ENCODE measurements at regions not wholly inside any gene's neighbourhood (a gene's known extent, or its start where the extent isn't known, plus 50 kb on each side); places are given as distances from the start of the nearest gene placed in this dataset.
"Not testable (repeated sequence)": the region's sequence is repeated elsewhere in the genome, so short reads cannot be mapped to it uniquely, and the experiment has no call there.

- Histone ChIP-seq H3K27ac (no peak overlapping the region), H3K4me2 (ENCODE audit: low read length) (no peak overlapping the region), H3K9me3 (ENCODE audit: control insufficient read depth, low read length) (no peaks in the 10 kb centered on the region), H2AFZ (no peak overlapping the region), H3K79me2 (no peaks in the 10 kb centered on the region), H3K27me3 (ENCODE audit: control insufficient read depth, insufficient read depth, low read length) (no peaks in the 10 kb centered on the region), H3K4me1 (no peaks in the 10 kb centered on the region), H3K36me3 (ENCODE audit: control insufficient read depth, insufficient read depth, low read length) (no peaks in the 10 kb centered on the region), H3K4me3 (ENCODE audit: low read depth, low read length) (no peak overlapping the region), H3K9ac (no peak overlapping the region)
- no peak for TF ChIP-seq CTCF (IDR thresholded peaks at IDR 0.05)
Measured at GRCh38 chr5:90051756-90052155, 357.8 kb downstream of the CETN3 start.

GRCh38 chr5:90050103-90050502 lies 359.5 kb downstream of the CETN3 start:
- H3K9ac ChIP-seq = no peak overlapping the region

GRCh38 chr5:90047113-90047512 lies 362.4 kb downstream of the CETN3 start:
- Histone ChIP-seq H3K4me1 (no peaks in the 10 kb centered on the region), H3K9ac (no peak overlapping the region), H3K79me2 (no peaks in the 10 kb centered on the region), H2AFZ (no peak overlapping the region), H3K4me3 (ENCODE audit: low read depth, low read length) (no peak overlapping the region), H3K27me3 (ENCODE audit: control insufficient read depth, insufficient read depth, low read length) (no peaks in the 10 kb centered on the region), H3K9me3 (ENCODE audit: control insufficient read depth, low read length) (no peaks in the 10 kb centered on the region), H3K36me3 (ENCODE audit: control insufficient read depth, insufficient read depth, low read length) (no peaks in the 10 kb centered on the region), H3K4me2 (ENCODE audit: low read length) (no peak overlapping the region), H3K27ac (no peak overlapping the region)
- TF ChIP-seq CTCF (IDR thresholded peaks at IDR 0.05) = no peak

More at GRCh38 chr5:90050103-90050502, 359.5 kb downstream of the CETN3 start:
- no peak overlapping the region for H3K4me3 ChIP-seq (ENCODE audit: low read depth, low read length)
- H3K27me3 ChIP-seq (ENCODE audit: control insufficient read depth, insufficient read depth, low read length) = no peaks in the 10 kb centered on the region
- H3K36me3 ChIP-seq (ENCODE audit: control insufficient read depth, insufficient read depth, low read length) = no peaks in the 10 kb centered on the region
- no peak overlapping the region for H3K4me2 ChIP-seq (ENCODE audit: low read length)
- no peak overlapping the region for H2AFZ ChIP-seq
- H3K4me1 ChIP-seq = no peaks in the 10 kb centered on the region
- H3K79me2 ChIP-seq = no peaks in the 10 kb centered on the region
- TF ChIP-seq CTCF (IDR thresholded peaks at IDR 0.05) = no peak
- no peaks in the 10 kb centered on the region for H3K9me3 ChIP-seq (ENCODE audit: control insufficient read depth, low read length)
- no peak overlapping the region for H3K27ac ChIP-seq

- H3K9ac ChIP-seq; H3K4me2 ChIP-seq (ENCODE audit: low read length); H3K9me3 ChIP-seq (ENCODE audit: control insufficient read depth, low read length); H3K4me3 ChIP-seq (ENCODE audit: low read depth, low read length); H3K27ac ChIP-seq; H3K27me3 ChIP-seq (ENCODE audit: control insufficient read depth, insufficient read depth, low read length); H2AFZ ChIP-seq; H3K79me2 ChIP-seq; H3K4me1 ChIP-seq; H3K36me3 ChIP-seq (ENCODE audit: control insufficient read depth, insufficient read depth, low read length): not testable (repeated sequence)
Measured at GRCh38 chr5:90040082-90040481, 369.5 kb downstream of the CETN3 start.

- no peak overlapping the region for H3K4me2 ChIP-seq (ENCODE audit: low read length)
- no peaks in the 10 kb centered on the region for H3K79me2 ChIP-seq
- H3K36me3 ChIP-seq (ENCODE audit: control insufficient read depth, insufficient read depth, low read length) = no peaks in the 10 kb centered on the region
- TF ChIP-seq CTCF (IDR thresholded peaks at IDR 0.05) = no peak
- H3K4me1 ChIP-seq = no peaks in the 10 kb centered on the region
- H2AFZ ChIP-seq = no peak overlapping the region
- H3K4me3 ChIP-seq (ENCODE audit: low read depth, low read length) = no peak overlapping the region
- H3K27me3 ChIP-seq (ENCODE audit: control insufficient read depth, insufficient read depth, low read length) = no peaks in the 10 kb centered on the region
- no peak overlapping the region for H3K27ac ChIP-seq
- no peaks in the 10 kb centered on the region for H3K9me3 ChIP-seq (ENCODE audit: control insufficient read depth, low read length)
- H3K9ac ChIP-seq = no peak overlapping the region
Measured at GRCh38 chr5:90037646-90038045, 371.9 kb downstream of the CETN3 start.

Data from parathyroid adenoma (tissue), 2 donors.